HG03159 (cell line): ENCODE measurements at regions not wholly inside any gene's neighbourhood (a gene's known extent, or its start where the extent isn't known, plus 50 kb on each side); places are given as distances from the start of the nearest gene placed in this dataset.

ENCODE experiments used
- ATAC-seq: cut with Tn5 transposase; IDR thresholded peaks from one replicate; pipeline ENCODE4 v1.9.1; 2021; ENCODE audit warnings: mild to moderate bottlenecking, moderate library complexity; ENCODE audit not compliant: unreplicated experiment

- ATAC-seq, result no peak
Measured at GRCh38 chr20:57950764-57951485, 241.1 kb upstream of the PMEPA1 start.

DNA sequence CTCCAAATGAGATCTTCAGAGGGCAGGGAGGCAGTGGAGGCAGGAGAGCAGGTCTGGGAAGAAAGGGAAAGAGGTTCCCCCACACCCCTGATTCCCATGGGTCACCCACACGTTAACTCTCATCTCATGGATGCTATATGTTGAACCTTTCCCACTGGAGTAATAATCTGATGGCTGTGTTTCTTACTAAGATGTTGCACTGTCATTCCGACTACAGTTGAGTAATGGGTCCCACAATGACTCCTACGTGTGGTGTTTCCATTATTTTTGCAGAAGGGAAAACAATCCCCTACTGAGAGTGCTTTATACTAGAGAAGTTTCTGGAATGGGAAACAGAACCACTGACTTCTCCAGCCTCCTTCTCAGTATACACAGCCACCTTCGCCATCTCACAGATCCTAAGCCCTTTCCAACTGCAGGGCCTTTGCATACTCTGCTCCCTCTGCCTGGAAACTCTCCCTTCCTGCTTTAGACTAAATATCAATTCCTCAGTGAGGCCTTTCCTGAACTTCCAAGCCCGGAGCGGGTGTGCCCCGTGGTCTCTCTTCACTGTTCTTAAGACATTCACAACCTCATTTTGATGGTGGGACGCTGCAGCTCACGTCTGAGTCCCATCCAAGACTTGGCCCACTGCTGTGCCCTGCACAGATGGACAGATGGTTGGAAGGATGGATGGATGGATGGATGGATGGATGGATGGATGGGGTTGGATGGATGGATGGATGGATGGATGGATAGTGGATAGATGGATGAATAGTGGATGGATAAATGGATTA is 238.6 kb upstream of the PMEPA1 start:
- ATAC-seq, result no peak

- ATAC-seq, result no peak
Measured at GRCh38 chr20:57947421-57948179, 237.8 kb upstream of the PMEPA1 start.

GRCh38 chr20:57946559-57947315 is 236.9 kb upstream of the PMEPA1 start:
- ATAC-seq, result no peak

GRCh38 chr20:57944988-57945387 is 235.2 kb upstream of the PMEPA1 start:
- no peak for ATAC-seq

- ATAC-seq, result no peak
Measured at GRCh38 chr20:57943950-57944349, 234.1 kb upstream of the PMEPA1 start.

- no peak for ATAC-seq
Measured at GRCh38 chr20:57943291-57943690, 233.5 kb upstream of the PMEPA1 start.

DNA sequence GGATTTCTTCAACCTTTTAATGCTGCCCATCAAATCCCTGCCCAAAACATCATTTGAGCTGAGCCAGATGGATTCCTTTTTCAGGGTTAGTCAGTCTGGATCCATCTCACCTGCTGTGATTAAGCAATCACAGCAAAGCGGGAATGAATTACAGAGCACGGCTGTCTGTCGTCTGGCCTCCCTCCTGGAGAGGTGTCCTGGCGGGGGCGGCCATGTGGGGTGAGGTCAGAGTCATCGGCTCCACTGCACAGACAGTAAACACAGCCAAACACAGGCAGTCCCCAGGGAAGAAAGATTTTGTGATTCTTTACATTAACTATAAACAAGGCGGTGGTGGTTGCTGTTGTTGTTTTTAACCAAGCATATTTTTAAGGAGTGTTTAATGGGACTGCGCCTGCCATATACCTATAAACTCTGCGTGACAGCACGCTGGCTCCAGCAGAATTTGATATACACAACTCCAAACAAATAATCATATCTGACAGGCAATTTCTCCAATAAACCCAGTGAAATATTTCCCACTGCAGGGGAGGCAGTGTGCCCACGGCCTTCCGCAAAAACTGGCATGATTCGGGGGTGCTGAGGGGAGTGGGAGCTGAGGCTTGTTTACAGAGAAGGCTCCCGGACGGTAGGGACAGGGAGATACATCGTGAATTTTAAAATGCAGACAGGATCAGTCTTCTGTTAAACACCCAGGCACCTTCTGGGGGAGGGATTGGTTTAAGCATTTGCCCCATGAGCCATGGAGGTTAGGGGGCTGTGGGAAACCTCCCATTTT is 232.0 kb upstream of the PMEPA1 start:
- no peak for ATAC-seq

DNA sequence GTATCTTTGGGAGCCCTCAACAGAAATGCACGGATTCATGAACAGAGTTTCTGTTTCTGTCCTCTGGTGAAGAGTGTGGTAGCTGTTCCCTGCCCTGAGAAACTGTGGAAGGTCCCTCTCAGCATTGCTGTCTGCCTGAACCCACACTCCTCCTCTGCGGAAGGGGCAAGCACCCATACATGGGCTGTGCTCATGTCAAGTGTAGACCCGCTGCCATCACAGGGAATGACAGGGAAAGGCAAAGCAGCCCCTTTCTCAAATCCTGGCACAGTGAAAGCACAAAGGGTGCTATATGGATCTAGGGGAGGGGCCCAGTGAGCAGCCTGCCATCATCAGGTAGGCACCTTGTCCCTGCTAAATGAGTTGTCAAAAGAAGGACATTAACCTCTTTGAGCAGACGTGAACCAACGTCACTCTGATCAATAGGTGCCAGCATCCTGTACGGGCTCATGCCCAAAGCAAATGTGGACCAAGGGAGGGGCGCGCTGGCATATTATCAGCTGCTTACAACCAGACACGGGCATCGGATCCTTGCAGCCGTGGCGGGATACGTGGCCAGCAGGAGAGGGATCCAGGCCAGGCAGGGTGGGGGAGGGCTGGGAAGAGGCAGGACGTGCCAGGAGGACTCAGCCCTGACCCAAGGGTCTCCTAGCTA is 231.2 kb upstream of the PMEPA1 start:
- no peak for ATAC-seq

GRCh38 chr20:57940376-57940775 is 230.6 kb upstream of the PMEPA1 start:
- no peak for ATAC-seq

DNA sequence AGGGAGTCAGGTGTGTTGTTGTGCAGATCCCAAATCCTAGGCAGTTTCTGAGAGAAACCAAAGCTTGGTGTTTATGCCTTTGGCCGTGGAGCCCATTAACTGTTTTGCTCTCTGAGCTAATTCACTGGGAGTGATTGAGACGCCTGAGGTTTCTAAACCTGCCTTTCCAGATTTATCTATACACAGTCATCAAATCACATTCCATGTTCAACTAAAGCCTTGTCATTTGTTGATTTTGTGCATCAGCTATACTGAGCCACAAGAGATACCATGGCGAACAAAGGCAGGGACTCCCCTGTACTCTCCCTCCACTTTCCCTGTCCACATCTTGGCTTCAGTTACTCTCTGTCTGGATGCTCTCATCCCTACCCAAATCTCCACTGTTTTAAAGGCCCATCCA is 229.7 kb upstream of the PMEPA1 start:
- no peak for ATAC-seq

- no peak for ATAC-seq
Measured at GRCh38 chr20:57938158-57939108, 228.6 kb upstream of the PMEPA1 start.

DNA sequence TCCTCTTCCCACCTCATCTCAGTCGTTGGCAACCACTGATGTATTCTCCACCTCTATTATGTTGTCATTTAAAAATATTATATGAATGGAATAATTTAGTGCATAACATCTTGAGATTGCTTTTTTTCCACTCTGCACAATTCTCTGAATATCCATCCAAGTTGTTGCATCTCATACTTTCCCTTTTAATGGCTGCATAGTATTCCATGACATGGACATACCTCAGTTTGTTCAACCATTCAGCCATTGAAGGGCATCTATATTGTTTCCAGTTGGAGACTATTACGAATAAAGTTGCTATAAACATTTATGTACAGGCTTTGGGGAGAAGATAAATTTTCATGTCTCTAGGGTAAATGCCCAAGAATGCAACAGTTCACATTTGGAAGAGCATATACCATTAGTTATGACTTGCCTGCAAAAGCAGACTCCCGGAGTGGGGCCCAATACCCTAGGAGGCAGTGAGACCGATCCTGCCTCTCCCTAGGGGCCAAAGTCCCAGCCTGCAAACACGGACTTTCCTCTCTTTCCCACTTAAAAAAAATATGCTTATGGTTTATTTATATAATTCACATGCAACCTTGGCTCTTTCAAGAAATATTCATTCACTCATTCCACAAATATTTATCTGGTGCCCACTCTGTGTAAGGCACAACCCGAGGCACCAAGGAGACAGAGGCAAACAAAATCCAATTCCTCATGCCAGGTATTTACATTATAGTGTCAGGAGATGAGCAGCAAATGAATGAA is 227.0 kb upstream of the PMEPA1 start:
- ATAC-seq, result no peak

- no peak for ATAC-seq
Measured at GRCh38 chr20:57934913-57935312, 225.1 kb upstream of the PMEPA1 start.

GRCh38 chr20:57934007-57934805 is 224.4 kb upstream of the PMEPA1 start:
- ATAC-seq, result no peak

- no peak for ATAC-seq
Measured at GRCh38 chr20:57932227-57932864, 222.5 kb upstream of the PMEPA1 start.

GRCh38 chr20:57930351-57930750 is 220.5 kb upstream of the PMEPA1 start:
- ATAC-seq, result no peak
